ENCODE measurements at regions not wholly inside any gene's neighbourhood (a gene's known extent, or its start where the extent isn't known, plus 50 kb on each side); places are given as distances from the start of the nearest gene placed in this dataset.

GRCh38 chr12:97276661-97277429 lies 185.8 kb upstream of the RMST start:
- Histone ChIP-seq H3K9me3 (ENCODE audit: low read depth, low read length) (no peaks in the 10 kb centered on the region), H3K4me1 (ENCODE audit: insufficient read depth, low read length) (no peaks in the 10 kb centered on the region), H4K20me1 (ENCODE audit: insufficient read depth, low read length) (no peaks in the 10 kb centered on the region), H3K27me3 (ENCODE audit: insufficient read depth, low read length) (no peaks in the 10 kb centered on the region), H3K4me3 (ENCODE audit: insufficient read depth, low read length) (no peak overlapping the region), H3K4me2 (ENCODE audit: insufficient read depth, low read length) (no peak overlapping the region), H3K36me3 (ENCODE audit: insufficient read depth, low read length) (no peaks in the 10 kb centered on the region), H3K79me2 (ENCODE audit: insufficient read depth, low read length) (no peaks in the 10 kb centered on the region), H2AFZ (ENCODE audit: low read length) (no peak overlapping the region), H3K27ac (ENCODE audit: low read depth, low read length) (no peak overlapping the region)
- peak; percentile 71 for DNase-seq (ENCODE audit: insufficient read length, low spot score, missing footprints)
- TF ChIP-seq, protein P1, sequence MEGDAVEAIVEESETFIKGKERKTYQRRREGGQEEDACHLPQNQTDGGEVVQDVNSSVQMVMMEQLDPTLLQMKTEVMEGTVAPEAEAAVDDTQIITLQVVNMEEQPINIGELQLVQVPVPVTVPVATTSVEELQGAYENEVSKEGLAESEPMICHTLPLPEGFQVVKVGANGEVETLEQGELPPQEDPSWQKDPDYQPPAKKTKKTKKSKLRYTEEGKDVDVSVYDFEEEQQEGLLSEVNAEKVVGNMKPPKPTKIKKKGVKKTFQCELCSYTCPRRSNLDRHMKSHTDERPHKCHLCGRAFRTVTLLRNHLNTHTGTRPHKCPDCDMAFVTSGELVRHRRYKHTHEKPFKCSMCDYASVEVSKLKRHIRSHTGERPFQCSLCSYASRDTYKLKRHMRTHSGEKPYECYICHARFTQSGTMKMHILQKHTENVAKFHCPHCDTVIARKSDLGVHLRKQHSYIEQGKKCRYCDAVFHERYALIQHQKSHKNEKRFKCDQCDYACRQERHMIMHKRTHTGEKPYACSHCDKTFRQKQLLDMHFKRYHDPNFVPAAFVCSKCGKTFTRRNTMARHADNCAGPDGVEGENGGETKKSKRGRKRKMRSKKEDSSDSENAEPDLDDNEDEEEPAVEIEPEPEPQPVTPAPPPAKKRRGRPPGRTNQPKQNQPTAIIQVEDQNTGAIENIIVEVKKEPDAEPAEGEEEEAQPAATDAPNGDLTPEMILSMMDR (IDR thresholded peaks at IDR 0.05; ENCODE audit: extremely low read depth, low read depth, low read length) = no peak

GRCh38 chr12:97283297-97283696 lies 179.3 kb upstream of the RMST start:
- Histone ChIP-seq H3K79me2 (ENCODE audit: insufficient read depth, low read length) (no peaks in the 10 kb centered on the region), H3K4me3 (ENCODE audit: insufficient read depth, low read length) (no peak overlapping the region), H3K27me3 (ENCODE audit: insufficient read depth, low read length) (no peaks in the 10 kb centered on the region), H3K36me3 (ENCODE audit: insufficient read depth, low read length) (no peaks in the 10 kb centered on the region), H2AFZ (ENCODE audit: low read length) (no peak overlapping the region), H3K27ac (ENCODE audit: low read depth, low read length) (no peak overlapping the region), H3K4me2 (ENCODE audit: insufficient read depth, low read length) (no peak overlapping the region), H3K4me1 (ENCODE audit: insufficient read depth, low read length) (no peaks in the 10 kb centered on the region), H3K9me3 (ENCODE audit: low read depth, low read length) (no peaks in the 10 kb centered on the region), H4K20me1 (ENCODE audit: insufficient read depth, low read length) (no peaks in the 10 kb centered on the region)
- DNase-seq (ENCODE audit: insufficient read length, low spot score, missing footprints) = no peak
- TF ChIP-seq, protein P1 (IDR thresholded peaks at IDR 0.05; ENCODE audit: extremely low read depth, low read depth, low read length) = no peak

DNA sequence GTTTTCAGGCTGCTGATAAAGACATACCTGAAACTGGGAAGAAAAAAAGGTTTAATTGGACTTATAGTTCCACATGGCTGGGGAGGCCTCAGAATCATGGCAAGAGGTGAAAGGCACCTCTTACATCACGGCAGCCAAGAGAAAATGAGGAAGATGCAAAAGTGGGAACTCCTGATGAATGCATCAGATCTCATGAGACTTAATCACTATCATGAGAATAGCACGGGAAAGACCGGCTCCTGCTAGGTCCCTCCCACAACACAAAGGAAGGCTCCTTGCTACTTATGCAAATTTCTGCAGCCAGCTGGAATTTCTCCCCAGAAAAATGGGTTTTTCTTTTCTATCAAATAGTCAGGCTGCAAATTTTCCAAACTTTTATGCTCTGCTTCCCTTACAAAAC lies 174.1 kb upstream of the RMST start:
- H3K79me2 ChIP-seq (ENCODE audit: insufficient read depth, low read length) = no peaks in the 10 kb centered on the region
- H3K36me3 ChIP-seq (ENCODE audit: insufficient read depth, low read length) = no peaks in the 10 kb centered on the region
- H3K27ac ChIP-seq (ENCODE audit: low read depth, low read length) = no peak overlapping the region
- H3K4me2 ChIP-seq (ENCODE audit: insufficient read depth, low read length) = no peak overlapping the region
- no peak overlapping the region for H3K4me3 ChIP-seq (ENCODE audit: insufficient read depth, low read length)
- no peaks in the 10 kb centered on the region for H3K27me3 ChIP-seq (ENCODE audit: insufficient read depth, low read length)
- DNase-seq (ENCODE audit: insufficient read length, low spot score, missing footprints) = no peak
- no peak overlapping the region for H2AFZ ChIP-seq (ENCODE audit: low read length)
- peaks cover 3% of the 10 kb centered on the region for H3K9me3 ChIP-seq (ENCODE audit: low read depth, low read length)
- TF ChIP-seq, protein P1 (IDR thresholded peaks at IDR 0.05; ENCODE audit: extremely low read depth, low read depth, low read length) = no peak
- H4K20me1 ChIP-seq (ENCODE audit: insufficient read depth, low read length) = no peaks in the 10 kb centered on the region
- no peaks in the 10 kb centered on the region for H3K4me1 ChIP-seq (ENCODE audit: insufficient read depth, low read length)

GRCh38 chr12:97292588-97292987 lies 170.0 kb upstream of the RMST start:
- Histone ChIP-seq H4K20me1 (ENCODE audit: insufficient read depth, low read length) (no peaks in the 10 kb centered on the region), H2AFZ (ENCODE audit: low read length) (no peak overlapping the region), H3K4me2 (ENCODE audit: insufficient read depth, low read length) (no peak overlapping the region), H3K79me2 (ENCODE audit: insufficient read depth, low read length) (no peaks in the 10 kb centered on the region), H3K9me3 (ENCODE audit: low read depth, low read length) (peaks cover 3% of the 10 kb centered on the region), H3K27ac (ENCODE audit: low read depth, low read length) (no peak overlapping the region), H3K4me3 (ENCODE audit: insufficient read depth, low read length) (no peak overlapping the region), H3K36me3 (ENCODE audit: insufficient read depth, low read length) (no peaks in the 10 kb centered on the region), H3K4me1 (ENCODE audit: insufficient read depth, low read length) (no peaks in the 10 kb centered on the region), H3K27me3 (ENCODE audit: insufficient read depth, low read length) (no peaks in the 10 kb centered on the region)
- DNase-seq (ENCODE audit: insufficient read length, low spot score, missing footprints) = no peak
- TF ChIP-seq, protein P1 (IDR thresholded peaks at IDR 0.05; ENCODE audit: extremely low read depth, low read depth, low read length) = no peak

Measured in osteoblast (primary cell).